Muscle of leg (tissue), 3 donors: ENCODE measurements at regions not wholly inside any gene's neighbourhood (a gene's known extent, or its start where the extent isn't known, plus 50 kb on each side); places are given as distances from the start of the nearest gene placed in this dataset.

ENCODE experiments used
- DNase-seq: peaks from one replicate; pipeline ENCODE4 v3.0.0; 2013
- H3K27ac ChIP-seq: one replicate; pipeline ENCODE4 v1.5.1; 2013; ENCODE audit warnings: mild to moderate bottlenecking, low read length, control low read depth
- H3K27me3 ChIP-seq: one replicate; pipeline ENCODE4 v1.6.1; 2013; ENCODE audit warnings: low read length; ENCODE audit not compliant: control insufficient read depth, insufficient read depth
- H3K36me3 ChIP-seq: one replicate; pipeline ENCODE4 v1.6.1; 2013; ENCODE audit warnings: low read length; ENCODE audit not compliant: control insufficient read depth, insufficient read depth
- H3K4me1 ChIP-seq: one replicate; pipeline ENCODE4 v1.6.1; 2013; ENCODE audit warnings: low read length; ENCODE audit not compliant: control insufficient read depth, insufficient read depth
- H3K4me3 ChIP-seq: one replicate; pipeline ENCODE4 v1.5.1; 2013; ENCODE audit warnings: low read length, control low read depth
- H3K9me3 ChIP-seq: replicated peaks from 2 replicates; pipeline ENCODE4 v1.6.1; 2013; ENCODE audit warnings: low read depth, low read length; ENCODE audit not compliant: control insufficient read depth
- WGBS: methylation state at CpG from one replicate; pipeline ENCODE4 v1.1.5; 2013; ENCODE audit warnings: missing lambda C conversion rate; ENCODE audit not compliant: insufficient coverage; 5-methylcytosine and 5-hydroxymethylcytosine counted together

DNA sequence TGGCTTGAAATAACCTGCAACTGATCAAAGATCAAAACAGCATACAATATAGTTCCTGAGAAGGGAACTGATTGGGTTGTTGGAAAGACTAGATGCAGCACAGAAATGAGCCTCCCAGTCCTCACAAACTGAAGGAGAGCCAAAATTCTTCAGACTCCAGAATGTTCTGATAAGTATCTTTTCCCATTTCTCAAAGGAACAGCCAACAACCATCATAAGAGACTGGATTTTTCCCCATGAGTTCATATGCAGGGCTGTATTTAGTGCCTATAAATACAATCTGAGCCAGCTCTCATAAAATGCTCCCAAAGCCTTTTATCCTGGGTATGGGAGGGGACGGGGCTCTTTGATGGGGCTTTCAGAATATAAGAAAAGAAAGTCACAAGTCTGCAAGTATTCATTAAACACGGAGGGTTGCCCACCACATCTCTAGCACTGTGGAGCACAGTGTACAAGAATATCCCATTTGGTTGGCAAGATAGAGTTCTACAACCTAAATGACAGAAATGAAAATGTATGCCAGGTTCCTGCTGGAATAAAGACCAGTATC is 50.7 kb upstream of the LYVE1 start:
- H3K4me1 ChIP-seq = peaks cover 7% of the 10 kb centered on the region
- DNase-seq = no peak
- WGBS = no CpG with 5 or more reads among the region's 2 CpGs
- H3K27ac ChIP-seq = no peak overlapping the region
- H3K4me3 ChIP-seq = no peak overlapping the region
- no peaks in the 10 kb centered on the region for H3K27me3 ChIP-seq
- H3K9me3 ChIP-seq = no peaks in the 10 kb centered on the region
- no peaks in the 10 kb centered on the region for H3K36me3 ChIP-seq

DNA sequence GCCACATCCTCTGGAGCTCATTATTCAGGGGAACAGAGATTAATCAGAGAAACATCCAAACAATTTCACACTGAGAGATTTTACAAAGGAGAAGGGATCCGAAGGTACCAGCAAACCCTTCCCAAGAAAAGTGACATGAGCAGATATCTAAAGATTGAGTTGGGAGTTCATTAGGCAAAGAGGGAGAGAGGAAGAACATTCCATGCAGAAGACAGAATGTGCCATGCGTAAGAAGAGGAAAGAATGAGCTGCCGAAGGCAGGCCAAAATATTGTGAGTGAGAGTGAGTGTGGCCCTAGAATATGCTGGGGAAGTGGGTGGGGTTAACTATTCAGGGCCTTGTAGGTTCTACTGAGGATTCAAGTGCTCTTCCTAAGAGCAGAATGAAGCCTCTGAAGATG is 50.0 kb upstream of the LYVE1 start:
- DNase-seq = no peak

More for the DNA sequence above, 50.0 kb upstream of the LYVE1 start:
- H3K36me3 ChIP-seq = no peaks in the 10 kb centered on the region
- H3K9me3 ChIP-seq = peaks cover 3% of the 10 kb centered on the region
- H3K27ac ChIP-seq = no peak overlapping the region
- H3K27me3 ChIP-seq = no peaks in the 10 kb centered on the region
- no peak overlapping the region for H3K4me3 ChIP-seq
- peaks cover 3% of the 10 kb centered on the region for H3K4me1 ChIP-seq
- WGBS = 93% methylated on average over 2 of the region's 3 CpGs
